Transverse colon (tissue), 3 donors: ENCODE measurements at regions not wholly inside any gene's neighbourhood (a gene's known extent, or its start where the extent isn't known, plus 50 kb on each side); places are given as distances from the start of the nearest gene placed in this dataset.
A peak's percentile ranks its signal among the peaks of the same experiment; 100 is the strongest.

ENCODE experiments used
- CTCF ChIP-seq, 5 experiments: fragments of 200-600 bp in 3 of 5; fragments of 450-650 bp in 2 of 5; sonication (generic) in 3 of 5; IDR thresholded peaks; 1 replicate in 2 of 5; 2 replicates in 3 of 5; pipeline ENCODE4 v1.5.1; 2016 to 2017; ENCODE audit warnings: antibody characterized with exemption in 5 of 5, inconsistent platforms in 3 of 5, mild to moderate bottlenecking in 2 of 5, moderate library complexity in 1 of 5
- POLR2A ChIP-seq: fragments of 450-650 bp; IDR thresholded peaks from one replicate; pipeline ENCODE4 v1.6.1; 2016; ENCODE audit warnings: antibody characterized with exemption, mild to moderate bottlenecking, moderate library complexity

- peak in 1 of 5 experiments; percentile 17 for TF ChIP-seq CTCF (IDR thresholded peaks at IDR 0.05)
- no peak for TF ChIP-seq POLR2A
These were observed 84.8 kb upstream of the ARRDC4 start for GRCh38 chr15:97875513-97876280.
